H1 (cell line): ENCODE measurements at regions not wholly inside any gene's neighbourhood (a gene's known extent, or its start where the extent isn't known, plus 50 kb on each side); places are given as distances from the start of the nearest gene placed in this dataset.

Experiments
- CTCF ChIA-PET: fragments of 300-600 bp; sonication (Branson Sonifier 250); formaldehyde crosslinking; loops from one replicate; lab custom pipeline; 2021; ENCODE audit not compliant: partially characterized antibody; lab: Charles Lee
- POLR2A ChIA-PET: fragments of 300-600 bp; sonication (Branson Sonifier 250); formaldehyde crosslinking; loops from one replicate; lab custom pipeline; 2021; ENCODE audit warnings: inconsistent platforms; ENCODE audit not compliant: partially characterized antibody; lab: Charles Lee
- DNase-seq, 2 experiments: peaks; one replicate each; pipeline versions ENCODE4 v3.0.0 to v3.0.0-alpha.2; 2010 to 2022; ENCODE audit warnings: low spot score in 2 of 2, low read depth in 1 of 2, mixed read lengths in 1 of 2
- FAIRE-seq: peaks from 2 replicates; lab custom pipeline; 2011; peaks lifted over from hg19 to GRCh38; lab: Jason Lieb, UNC
- H2AFZ ChIP-seq: 2 replicates; pipeline ENCODE4 v1.8.1; 2012; ENCODE audit warnings: low read length, inconsistent platforms
- H2AK5ac ChIP-seq: 2 replicates; pipeline ENCODE4 v1.6.1; 2013; ENCODE audit warnings: low read depth, low read length
- H2BK120ac ChIP-seq: replicated peaks from 2 replicates; pipeline ENCODE3; 2013; ENCODE audit warnings: low read depth, low read length, inconsistent platforms
- H2BK12ac ChIP-seq: 2 replicates; pipeline ENCODE4 v1.6.1; 2013; ENCODE audit warnings: low read depth, low read length
- H2BK15ac ChIP-seq: 2 replicates; pipeline ENCODE4 v1.6.1; 2013; ENCODE audit warnings: low read length
- H2BK20ac ChIP-seq: 2 replicates; pipeline ENCODE4 v1.6.1; 2013; ENCODE audit warnings: low read length
- H2BK5ac ChIP-seq: 2 replicates; pipeline ENCODE4 v1.6.1; 2013; ENCODE audit warnings: low read depth, low read length
- H3K14ac ChIP-seq: 2 replicates; pipeline ENCODE4 v1.6.1; 2013; ENCODE audit warnings: inconsistent platforms; ENCODE audit not compliant: insufficient read length
- H3K18ac ChIP-seq: 2 replicates; pipeline ENCODE4 v1.6.1; 2013; ENCODE audit warnings: low read length; ENCODE audit errors: extremely low read depth
- H3K23ac ChIP-seq: 2 replicates; pipeline ENCODE4 v1.6.1; 2013; ENCODE audit warnings: inconsistent platforms; ENCODE audit not compliant: insufficient read length
- H3K23me2 ChIP-seq: 2 replicates; pipeline ENCODE4 v1.6.1; 2013; ENCODE audit warnings: low read depth, low read length
- H3K27ac ChIP-seq: 2 replicates; pipeline ENCODE4 v1.6.1; 2011; ENCODE audit warnings: low read depth, low read length, inconsistent platforms
- H3K27me3 ChIP-seq, 4 experiments: replicated peaks in 1 of 4; 1 replicate in 1 of 4; 2 replicates in 3 of 4; pipeline versions ENCODE4 v1.6.1 to v1.8.1; 2011 to 2013; ENCODE audit warnings: low read length in 3 of 4, mild to moderate bottlenecking in 3 of 4, inconsistent platforms in 2 of 4, mixed read lengths in 2 of 4, moderate library complexity in 1 of 4; ENCODE audit not compliant: control insufficient read depth in 3 of 4, insufficient read depth in 3 of 4; ENCODE audit errors: extremely low read depth in 1 of 4
- H3K36me3 ChIP-seq, 4 experiments: 2 replicates each; pipeline versions ENCODE4 v1.6.1 to v1.8.1; 2011 to 2013; ENCODE audit warnings: mild to moderate bottlenecking in 4 of 4, low read length in 3 of 4, moderate library complexity in 2 of 4, control low read depth in 1 of 4, inconsistent platforms in 1 of 4; ENCODE audit not compliant: insufficient read depth in 4 of 4, control insufficient read depth in 2 of 4
- H3K4ac ChIP-seq: replicated peaks from 2 replicates; pipeline ENCODE3; 2013; ENCODE audit warnings: low read length, low read depth, mixed read lengths, inconsistent platforms; ENCODE audit not compliant: insufficient read length
- H3K4me1 ChIP-seq, 4 experiments: replicated peaks in 1 of 4; 1 replicate in 1 of 4; 2 replicates in 3 of 4; pipeline versions ENCODE4 v1.6.1 to v1.8.1; 2011 to 2013; ENCODE audit warnings: low read length in 3 of 4, inconsistent platforms in 2 of 4, mixed read lengths in 1 of 4; ENCODE audit not compliant: insufficient read depth in 4 of 4, control insufficient read depth in 3 of 4
- H3K4me2 ChIP-seq, 2 experiments: 2 replicates each; pipeline versions ENCODE4 v1.6.1 to v1.8.1; 2011 to 2013; ENCODE audit warnings: low read depth in 2 of 2, low read length in 2 of 2, control low read depth in 1 of 2, inconsistent platforms in 1 of 2, mild to moderate bottlenecking in 1 of 2; ENCODE audit not compliant: insufficient read depth in 1 of 2
- H3K4me3 ChIP-seq, 4 experiments: fragments of 200-600, 300-600 bp in 1 of 4; sonication (generic), shearing (Covaris generic), sonication (Bioruptor Twin) in 1 of 4; 2 replicates each; pipeline versions ENCODE4 v1.5.1 to v1.8.1; 2011 to 2016; ENCODE audit warnings: low read length in 4 of 4, low read depth in 3 of 4, control low read depth in 2 of 4, inconsistent platforms in 2 of 4, mild to moderate bottlenecking in 2 of 4, mixed read lengths in 1 of 4, moderate library complexity in 1 of 4; ENCODE audit not compliant: insufficient read depth in 2 of 4; ENCODE audit errors: extremely low read depth in 1 of 4
- H3K56ac ChIP-seq: replicated peaks from 2 replicates; pipeline ENCODE3; 2013; ENCODE audit warnings: low read depth, mild to moderate bottlenecking, mixed read lengths, low read length, inconsistent platforms; ENCODE audit not compliant: insufficient read length
- H3K79me1 ChIP-seq: 2 replicates; pipeline ENCODE4 v1.6.1; 2013; ENCODE audit warnings: low read depth, low read length, control low read depth
- H3K79me2 ChIP-seq, 2 experiments: 2 replicates each; pipeline versions ENCODE4 v1.6.1 to v1.8.1; 2012 to 2013; ENCODE audit warnings: low read length in 2 of 2, mild to moderate bottlenecking in 2 of 2, inconsistent platforms in 1 of 2; ENCODE audit not compliant: insufficient read depth in 2 of 2, control insufficient read depth in 1 of 2
- H3K9ac ChIP-seq, 4 experiments: replicated peaks in 1 of 4; 1 replicate in 1 of 4; 2 replicates in 3 of 4; pipeline versions ENCODE4 v1.6.1 to v1.8.1; 2011 to 2013; ENCODE audit warnings: low read depth in 3 of 4, low read length in 3 of 4, control low read depth in 2 of 4, mild to moderate bottlenecking in 2 of 4, moderate library complexity in 2 of 4, inconsistent platforms in 1 of 4; ENCODE audit errors: extremely low read depth in 1 of 4
- H3K9me3 ChIP-seq, 2 experiments: 2 replicates each; pipeline versions ENCODE4 v1.6.1 to v1.8.1; 2012 to 2013; ENCODE audit warnings: mild to moderate bottlenecking in 2 of 2, moderate library complexity in 2 of 2, control low read depth in 1 of 2, inconsistent platforms in 1 of 2, low read depth in 1 of 2, low read length in 1 of 2, mixed read lengths in 1 of 2; ENCODE audit not compliant: insufficient read depth in 2 of 2
- H4K20me1 ChIP-seq, 2 experiments: replicated peaks in 1 of 2; 2 replicates each; pipeline versions ENCODE3 to v1.8.1; 2011 to 2013; ENCODE audit warnings: inconsistent platforms in 2 of 2, low read length in 2 of 2, mild to moderate bottlenecking in 1 of 2; ENCODE audit not compliant: insufficient read depth in 2 of 2, control insufficient read depth in 1 of 2
- H4K5ac ChIP-seq: 2 replicates; pipeline ENCODE4 v1.6.1; 2013; ENCODE audit warnings: low read length, low read depth, mixed read lengths, inconsistent platforms; ENCODE audit not compliant: insufficient read length
- H4K8ac ChIP-seq: 2 replicates; pipeline ENCODE4 v1.8.0; 2013; ENCODE audit warnings: mild to moderate bottlenecking, moderate library complexity, low read length, inconsistent platforms; ENCODE audit not compliant: insufficient read depth; ENCODE audit errors: extremely low read depth
- H4K91ac ChIP-seq: replicated peaks from 2 replicates; pipeline ENCODE3; 2013; ENCODE audit warnings: low read length, mixed read lengths, inconsistent platforms; ENCODE audit not compliant: insufficient read length
- CHD2 ChIP-seq: IDR thresholded peaks from 2 replicates; pipeline ENCODE4 v1.6.1; 2012; ENCODE audit warnings: low read length, improper control_type of control experiment
- CREB1 ChIP-seq: IDR thresholded peaks from 2 replicates; pipeline ENCODE4 v1.6.1; 2012; ENCODE audit warnings: inconsistent platforms
- EZH2 ChIP-seq: fragments of 200-600 bp; sonication (generic); IDR thresholded peaks from 2 replicates; pipeline ENCODE4 v1.7.1; 2012; ENCODE audit warnings: low read depth, mild to moderate bottlenecking, moderate library complexity, low read length, inconsistent platforms; ENCODE audit not compliant: severe bottlenecking
- GABPA ChIP-seq: IDR thresholded peaks from 2 replicates; pipeline ENCODE4 v1.6.1; 2011; ENCODE audit warnings: mild to moderate bottlenecking, low read length, moderate library complexity, borderline replicate concordance; ENCODE audit not compliant: insufficient read depth
- MAX ChIP-seq: IDR thresholded peaks from 2 replicates; pipeline ENCODE4 v1.6.1; 2012; ENCODE audit warnings: inconsistent platforms
- NRF1 ChIP-seq: IDR thresholded peaks from 2 replicates; pipeline ENCODE4 v1.6.1; 2011; ENCODE audit warnings: mild to moderate bottlenecking, low read depth, low read length, improper control_type of control experiment
- POLR2AphosphoS5 ChIP-seq: IDR thresholded peaks from 2 replicates; pipeline ENCODE4 v1.6.1; 2011; ENCODE audit warnings: low read depth, low read length
- RNF2 ChIP-seq: fragments of 200-900, 300-1000 bp; sonication (generic); IDR thresholded peaks from 2 replicates; pipeline ENCODE4 v1.7.1; 2016; ENCODE audit warnings: borderline replicate concordance, low read depth, mild to moderate bottlenecking, antibody characterized with exemption, low read length; ENCODE audit not compliant: poor library complexity, severe bottlenecking; ENCODE audit errors: missing control alignments
- SAP30 ChIP-seq: fragments of 300-600 bp; sonication (generic); IDR thresholded peaks from 2 replicates; pipeline ENCODE4 v1.7.1; 2012; ENCODE audit warnings: low read length, moderate library complexity, mild to moderate bottlenecking, inconsistent platforms; ENCODE audit not compliant: insufficient read depth, insufficient replicate concordance
- SIN3A ChIP-seq, 2 experiments: IDR thresholded peaks in 1 of 2; conservative IDR thresholded peaks in 1 of 2; 2 replicates each; pipeline ENCODE4 v1.6.1; 2011 to 2012; ENCODE audit warnings: low read length in 2 of 2, improper control_type of control experiment in 1 of 2, low read depth in 1 of 2, mild to moderate bottlenecking in 1 of 2
- SUZ12 ChIP-seq: fragments of 200-600 bp; sonication (generic); IDR thresholded peaks from 2 replicates; pipeline ENCODE4 v1.6.1; 2012; ENCODE audit warnings: mild to moderate bottlenecking, inconsistent platforms, low read length, moderate library complexity, mixed read lengths
- TEAD4 ChIP-seq: IDR thresholded peaks from 2 replicates; pipeline ENCODE4 v1.6.1; 2012; ENCODE audit warnings: low read depth, low read length, inconsistent platforms, mixed read lengths
- WGBS, 2 experiments: shearing (Covaris generic) in 1 of 2; methylation state at CpG; one replicate each; pipeline versions ENCODE4 v1.1.6 to v1.1.7; 2013 to 2015; ENCODE audit warnings: low lambda C conversion rate in 2 of 2, mixed read lengths in 2 of 2, inconsistent platforms in 1 of 2, low coverage in 1 of 2, missing lambda C conversion rate in 1 of 2; ENCODE audit not compliant: insufficient replicate concordance in 2 of 2, insufficient coverage in 1 of 2, insufficient read length in 1 of 2; ENCODE audit errors: extremely low coverage in 1 of 2, missing lambda C conversion rate in 1 of 2; 5-methylcytosine and 5-hydroxymethylcytosine counted together

DNA sequence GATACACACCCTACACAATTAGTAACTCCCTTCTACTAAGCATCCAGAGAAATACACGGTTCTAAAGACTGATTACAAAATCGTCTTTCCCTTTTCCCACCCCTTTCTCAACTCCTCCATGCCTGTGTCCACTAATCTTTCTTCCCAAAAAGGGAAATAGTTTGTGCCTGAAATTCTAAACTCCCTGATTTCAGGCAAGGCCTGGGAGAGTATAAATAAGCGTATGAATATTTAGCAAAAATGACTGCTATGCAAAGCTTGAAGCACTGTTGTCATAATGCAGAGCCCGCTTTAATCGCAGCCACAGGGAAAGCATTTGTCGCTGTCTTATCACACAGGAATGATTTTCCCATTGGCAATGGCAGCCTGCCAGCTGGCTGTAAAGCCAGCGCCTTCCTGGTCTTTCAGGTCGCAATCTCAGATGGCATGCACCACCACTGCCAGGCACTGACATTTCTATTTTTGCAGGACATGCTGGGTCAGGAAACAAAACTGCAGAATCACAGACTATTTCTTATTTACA is 142.9 kb upstream of the PCGF5 start:
- no peaks in the 10 kb centered on the region for H4K20me1 ChIP-seq
- H3K27me3 ChIP-seq = no peaks in the 10 kb centered on the region
- WGBS, 2 experiments = 91% methylated on average over 8 of the region's 8 CpGs; no CpG with 5 or more reads in 1 of the 2 experiments
- H3K23ac ChIP-seq = no peak overlapping the region
- ChIA-PET CTCF (interaction anchor here (1.2 to 2.8 kb wide), 4 partner anchors 11 to 174 kb away, joined by 3 to 11 read pairs (median 6); no protein-coding TSS in a partner anchor), POLR2A (no interaction called here)
- FAIRE-seq (no peak), DNase-seq (no peak)
- no peak overlapping the region for H2BK12ac ChIP-seq
- H3K4ac ChIP-seq = no peak overlapping the region
- no peak overlapping the region for H3K18ac ChIP-seq
- H3K4me1 ChIP-seq = no peaks in the 10 kb centered on the region
- H2BK20ac ChIP-seq = no peak overlapping the region
- H3K36me3 ChIP-seq = no peaks in the 10 kb centered on the region
- H4K91ac ChIP-seq = no peak overlapping the region
- H3K4me3 ChIP-seq = no peak overlapping the region
- H2AK5ac ChIP-seq = no peak overlapping the region
- no peak overlapping the region for H2BK120ac ChIP-seq
- no peak overlapping the region for H3K27ac ChIP-seq
- H2BK15ac ChIP-seq = no peak overlapping the region
- no peaks in the 10 kb centered on the region; the same call in 1 of the 2 replicates for H3K23me2 ChIP-seq
- no peak overlapping the region for H4K5ac ChIP-seq
- no peaks in the 10 kb centered on the region for H3K79me1 ChIP-seq
- H3K56ac ChIP-seq = no peak overlapping the region
- H2AFZ ChIP-seq = no peak overlapping the region
- H4K8ac ChIP-seq = no peak overlapping the region
- H3K14ac ChIP-seq = no peak overlapping the region
- H2BK5ac ChIP-seq = no peak overlapping the region
- no peaks in the 10 kb centered on the region for H3K9me3 ChIP-seq
- H3K79me2 ChIP-seq = no peaks in the 10 kb centered on the region
- no peak overlapping the region for H3K9ac ChIP-seq
- no peak overlapping the region for H3K4me2 ChIP-seq
- no peak for TF ChIP-seq GABPA
- TF ChIP-seq TEAD4 = no peak
- TF ChIP-seq CHD2 = no peak
- TF ChIP-seq CREB1 = no peak
- TF ChIP-seq NRF1 = no peak
- no peak for TF ChIP-seq SUZ12
- TF ChIP-seq RNF2 = no peak
- no peak for TF ChIP-seq SIN3A (conservative IDR thresholded peaks at IDR 0.05 in 1 of 2, IDR thresholded peaks at IDR 0.05 in 1 of 2; ENCODE audit: low read depth in 1 of 2, low read length in 2 of 2)
- TF ChIP-seq SAP30 = no peak
- no peak for TF ChIP-seq MAX
- TF ChIP-seq POLR2AphosphoS5 = no peak
- no peak for TF ChIP-seq EZH2
